Trophoblast cell (in vitro differentiated cells and primary cell): ENCODE measurements at regions not wholly inside any gene's neighbourhood (a gene's known extent, or its start where the extent isn't known, plus 50 kb on each side); places are given as distances from the start of the nearest gene placed in this dataset.

Source experiments
- DNase-seq, 2 donors: peaks; one replicate each; pipeline ENCODE4 v3.0.0-alpha.2; 2016
- H2AFZ ChIP-seq: 2 replicates; pipeline ENCODE4 v1.6.1; 2013; ENCODE audit warnings: low read length, moderate library complexity, mild to moderate bottlenecking; ENCODE audit not compliant: insufficient read depth, poor library complexity
- H2AK5ac ChIP-seq: 2 replicates; pipeline ENCODE4 v1.6.1; 2013; ENCODE audit warnings: mild to moderate bottlenecking, low read length
- H2BK120ac ChIP-seq: 2 replicates; pipeline ENCODE4 v1.6.1; 2013; ENCODE audit warnings: low read length, mild to moderate bottlenecking, moderate library complexity; ENCODE audit not compliant: insufficient read depth, poor library complexity
- H2BK12ac ChIP-seq: 2 replicates; pipeline ENCODE4 v1.6.1; 2013; ENCODE audit warnings: mild to moderate bottlenecking, low read length, moderate library complexity
- H2BK5ac ChIP-seq: 2 replicates; pipeline ENCODE4 v1.6.1; 2013; ENCODE audit warnings: low read length, low read depth, moderate library complexity, mild to moderate bottlenecking; ENCODE audit not compliant: poor library complexity
- H3K14ac ChIP-seq: 2 replicates; pipeline ENCODE4 v1.6.1; 2013; ENCODE audit warnings: mild to moderate bottlenecking, low read length
- H3K18ac ChIP-seq: 2 replicates; pipeline ENCODE4 v1.6.1; 2013; ENCODE audit warnings: mild to moderate bottlenecking, low read length
- H3K23ac ChIP-seq: 2 replicates; pipeline ENCODE4 v1.6.1; 2013; ENCODE audit warnings: low read length
- H3K27ac ChIP-seq: 2 replicates; pipeline ENCODE4 v1.5.1; 2013; ENCODE audit warnings: low read depth, mild to moderate bottlenecking, inconsistent platforms, low read length, moderate library complexity
- H3K27me3 ChIP-seq: 2 replicates; pipeline ENCODE4 v1.6.1; 2013; ENCODE audit warnings: inconsistent platforms, mild to moderate bottlenecking, low read length, moderate library complexity; ENCODE audit not compliant: insufficient read depth
- H3K36me3 ChIP-seq, 2 experiments: 1 replicate in 1 of 2; 2 replicates in 1 of 2; pipeline ENCODE4 v1.6.1; 2013; ENCODE audit warnings: low read length in 2 of 2, mild to moderate bottlenecking in 2 of 2, moderate library complexity in 1 of 2; ENCODE audit not compliant: insufficient read depth in 2 of 2, control insufficient read depth in 1 of 2
- H3K4ac ChIP-seq: 2 replicates; pipeline ENCODE4 v1.6.1; 2013; ENCODE audit warnings: low read depth, mild to moderate bottlenecking, low read length, moderate library complexity
- H3K4me1 ChIP-seq, 2 experiments: 1 replicate in 1 of 2; 2 replicates in 1 of 2; pipeline ENCODE4 v1.6.1; 2013; ENCODE audit warnings: low read length in 2 of 2, mild to moderate bottlenecking in 2 of 2, moderate library complexity in 1 of 2; ENCODE audit not compliant: insufficient read depth in 2 of 2, control insufficient read depth in 1 of 2
- H3K4me2 ChIP-seq: 2 replicates; pipeline ENCODE4 v1.6.1; 2013; ENCODE audit warnings: inconsistent platforms, mild to moderate bottlenecking, low read length, moderate library complexity
- H3K4me3 ChIP-seq: 2 replicates; pipeline ENCODE4 v1.5.1; 2013; ENCODE audit warnings: mild to moderate bottlenecking, low read depth, low read length, inconsistent platforms
- H3K79me1 ChIP-seq: one replicate; pipeline ENCODE4 v1.6.1; 2013; ENCODE audit warnings: low read length
- H3K79me2 ChIP-seq: 2 replicates; pipeline ENCODE4 v1.6.1; 2013; ENCODE audit warnings: low read length, mild to moderate bottlenecking; ENCODE audit not compliant: control insufficient read depth, insufficient read depth, poor library complexity
- H3K9ac ChIP-seq: 2 replicates; pipeline ENCODE4 v1.6.1; 2013; ENCODE audit warnings: mild to moderate bottlenecking, low read length
- H3K9me3 ChIP-seq: 2 replicates; pipeline ENCODE4 v1.6.1; 2013; ENCODE audit warnings: low read depth, mild to moderate bottlenecking, control low read depth, inconsistent platforms, low read length; ENCODE audit not compliant: insufficient read depth
- H4K12ac ChIP-seq: 2 replicates; pipeline ENCODE4 v1.6.1; 2013; ENCODE audit warnings: low read depth, mild to moderate bottlenecking, low read length, moderate library complexity
- H4K8ac ChIP-seq: 2 replicates; pipeline ENCODE4 v1.6.1; 2013; ENCODE audit warnings: low read depth, mild to moderate bottlenecking, low read length, moderate library complexity
- H4K91ac ChIP-seq: one replicate; pipeline ENCODE4 v1.6.1; 2013; ENCODE audit warnings: low read depth, mild to moderate bottlenecking, low read length, moderate library complexity
- WGBS: extraction: QIAGEN DNeasy Blood & Tissue Kit; methylation state at CpG from one replicate; pipeline ENCODE4 v1.1.7; 2013; ENCODE audit warnings: missing lambda C conversion rate; ENCODE audit not compliant: insufficient read length, insufficient coverage; ENCODE audit errors: extremely low coverage; 5-methylcytosine and 5-hydroxymethylcytosine counted together

GRCh38 chr17:72430611-72431432 lies 310.0 kb downstream of the SOX9 start:
- H3K79me2 ChIP-seq, result no peaks in the 10 kb centered on the region
- no peaks in the 10 kb centered on the region for H3K27me3 ChIP-seq
- peaks cover 3% of the 10 kb centered on the region for H3K79me1 ChIP-seq
- H4K8ac ChIP-seq, result no peak overlapping the region
- H2BK120ac ChIP-seq, result no peak overlapping the region
- DNase-seq, result no peak
- H3K4me3 ChIP-seq, result no peak overlapping the region
- no peak overlapping the region for H3K14ac ChIP-seq
- no peak overlapping the region for H3K4me2 ChIP-seq
- no peaks in the 10 kb centered on the region for H3K36me3 ChIP-seq
- no peak overlapping the region for H2AFZ ChIP-seq
- no peak overlapping the region for H3K27ac ChIP-seq
- no peaks in the 10 kb centered on the region for H3K9me3 ChIP-seq
- H4K12ac ChIP-seq, result no peak overlapping the region
- H3K18ac ChIP-seq, result no peak overlapping the region
- no peak overlapping the region for H3K4ac ChIP-seq
- no peak overlapping the region for H3K9ac ChIP-seq
- no peak overlapping the region for H3K23ac ChIP-seq
- no peak overlapping the region for H2BK12ac ChIP-seq
- H3K4me1 ChIP-seq, result peaks cover 6 to 7% of the 10 kb centered on the region in 2 experiments
- H2BK5ac ChIP-seq, result no peak overlapping the region
- H4K91ac ChIP-seq, result no peak overlapping the region
- WGBS, result no CpG with 5 or more reads among the region's 20 CpGs
- H2AK5ac ChIP-seq, result no peak overlapping the region

- Histone ChIP-seq H3K9ac (no peak overlapping the region), H3K27ac (no peak overlapping the region), H3K9me3 (no peaks in the 10 kb centered on the region), H2BK120ac (no peak overlapping the region), H3K79me2 (no peaks in the 10 kb centered on the region), H2BK5ac (no peak overlapping the region), H3K18ac (no peak overlapping the region), H4K91ac (no peak overlapping the region), H3K4me1 (peaks cover 6 to 9% of the 10 kb centered on the region in 2 experiments), H3K23ac (no peak overlapping the region), H2AK5ac (no peak overlapping the region), H3K36me3 (peaks cover 0 to 1% of the 10 kb centered on the region in 2 experiments), H3K4ac (no peak overlapping the region), H3K79me1 (peaks cover 3% of the 10 kb centered on the region), H3K14ac (no peak overlapping the region), H2BK12ac (no peak overlapping the region), H3K4me2 (no peak overlapping the region), H4K12ac (no peak overlapping the region), H3K4me3 (no peak overlapping the region), H4K8ac (no peak overlapping the region), H2AFZ (no peak overlapping the region), H3K27me3 (no peaks in the 10 kb centered on the region)
- no CpG with 5 or more reads among the region's 11 CpGs for WGBS
- no peak for DNase-seq
Measured at GRCh38 chr17:72432143-72432621, 311.4 kb downstream of the SOX9 start.

- Histone ChIP-seq H3K36me3 (peaks cover 0 to 2% of the 10 kb centered on the region in 2 experiments), H3K79me2 (no peaks in the 10 kb centered on the region), H3K18ac (no peak overlapping the region), H2BK12ac (no peak overlapping the region), H3K23ac (no peak overlapping the region), H4K8ac (no peak overlapping the region), H2AK5ac (no peak overlapping the region), H3K4me2 (no peak overlapping the region), H3K4me3 (no peak overlapping the region), H2AFZ (no peak overlapping the region), H3K4ac (no peak overlapping the region), H4K91ac (no peak overlapping the region), H2BK5ac (no peak overlapping the region), H3K14ac (no peak overlapping the region), H3K9me3 (no peaks in the 10 kb centered on the region), H3K4me1 (peaks cover 6 to 9% of the 10 kb centered on the region in 2 experiments), H2BK120ac (no peak overlapping the region), H3K27ac (no peak overlapping the region), H3K79me1 (peaks cover 3% of the 10 kb centered on the region), H3K9ac (no peak overlapping the region), H3K27me3 (no peaks in the 10 kb centered on the region), H4K12ac (no peak overlapping the region)
- no peak for DNase-seq
- WGBS, result no CpG with 5 or more reads among the region's 4 CpGs
Measured at GRCh38 chr17:72432881-72433280, 312.1 kb downstream of the SOX9 start.

- H2AK5ac ChIP-seq, result no peak overlapping the region
- no CpG with 5 or more reads among the region's 3 CpGs for WGBS
- H3K4me1 ChIP-seq, result peaks cover 6 to 9% of the 10 kb centered on the region in 2 experiments
- H3K9me3 ChIP-seq, result no peaks in the 10 kb centered on the region
- no peak overlapping the region for H3K23ac ChIP-seq
- H3K18ac ChIP-seq, result no peak overlapping the region
- H2BK120ac ChIP-seq, result no peak overlapping the region
- no peak overlapping the region for H2BK5ac ChIP-seq
- no peak overlapping the region for H3K4me3 ChIP-seq
- H2AFZ ChIP-seq, result no peak overlapping the region
- no peak overlapping the region for H4K8ac ChIP-seq
- no peaks in the 10 kb centered on the region for H3K27me3 ChIP-seq
- peaks cover 0 to 2% of the 10 kb centered on the region in 2 experiments for H3K36me3 ChIP-seq
- no peak overlapping the region for H3K14ac ChIP-seq
- no peak overlapping the region for H4K91ac ChIP-seq
- no peaks in the 10 kb centered on the region for H3K79me2 ChIP-seq
- H3K4me2 ChIP-seq, result no peak overlapping the region
- no peak overlapping the region for H3K4ac ChIP-seq
- H2BK12ac ChIP-seq, result no peak overlapping the region
- H3K9ac ChIP-seq, result no peak overlapping the region
- peaks cover 3% of the 10 kb centered on the region for H3K79me1 ChIP-seq
- no peak overlapping the region for H3K27ac ChIP-seq
- peak in 1 of 2 donors; percentile 16 for DNase-seq
- no peak overlapping the region for H4K12ac ChIP-seq
Measured at GRCh38 chr17:72433797-72434196, 313.0 kb downstream of the SOX9 start.
